ENCODE measurements at regions not wholly inside any gene's neighbourhood (a gene's known extent, or its start where the extent isn't known, plus 50 kb on each side); places are given as distances from the start of the nearest gene placed in this dataset.

- H3K4me1 ChIP-seq = no peaks in the 10 kb centered on the region
- H3K27me3 ChIP-seq = no peaks in the 10 kb centered on the region
- intact Hi-C loops (cut with DNase I) = no loop called here
- no peaks in the 10 kb centered on the region for H3K9me3 ChIP-seq
- no peak overlapping the region for H3K4me3 ChIP-seq
- no peak overlapping the region for H3K27ac ChIP-seq (replicated peaks in 1 of 4)
- WGBS = 92% methylated on average over 14 of the region's 19 CpGs
- no peaks in the 10 kb centered on the region for H3K36me3 ChIP-seq
- TF ChIP-seq EP300 (IDR thresholded peaks at IDR 0.05) (no peak), POLR2A (IDR thresholded peaks at IDR 0.05; ENCODE audit: low read depth) (no peak), CTCF (IDR thresholded peaks at IDR 0.05) (no peak), POLR2AphosphoS5 (IDR thresholded peaks at IDR 0.05) (no peak)
- no peak for DNase-seq (ENCODE audit: extremely low spot score)
These were observed 229.0 kb downstream of the ACTL7B start for GRCh38 chr9:108626743-108627142.

GRCh38 chr9:108621991-108622855 lies 233.6 kb downstream of the ACTL7B start:
- no peaks in the 10 kb centered on the region for H3K4me1 ChIP-seq
- 82% methylated on average over 3 of the region's 3 CpGs for WGBS
- no peaks in the 10 kb centered on the region for H3K36me3 ChIP-seq
- intact Hi-C loops (cut with DNase I) = no loop called here
- DNase-seq (ENCODE audit: extremely low spot score) = no peak
- TF ChIP-seq EP300 (IDR thresholded peaks at IDR 0.05) (no peak), POLR2AphosphoS5 (IDR thresholded peaks at IDR 0.05) (no peak), POLR2A (IDR thresholded peaks at IDR 0.05; ENCODE audit: low read depth) (no peak), CTCF (IDR thresholded peaks at IDR 0.05) (no peak)
- no peaks in the 10 kb centered on the region for H3K27me3 ChIP-seq
- no peak overlapping the region for H3K27ac ChIP-seq (replicated peaks in 1 of 4)
- no peak overlapping the region for H3K4me3 ChIP-seq
- H3K9me3 ChIP-seq = no peaks in the 10 kb centered on the region

GRCh38 chr9:108620767-108621166 lies 235.0 kb downstream of the ACTL7B start:
- Histone ChIP-seq H3K27me3 (no peaks in the 10 kb centered on the region), H3K27ac (replicated peaks in 1 of 4) (no peak overlapping the region), H3K4me3 (no peak overlapping the region), H3K9me3 (no peaks in the 10 kb centered on the region), H3K36me3 (no peaks in the 10 kb centered on the region), H3K4me1 (no peaks in the 10 kb centered on the region)
- intact Hi-C loops (cut with DNase I) = no loop called here
- TF ChIP-seq EP300 (IDR thresholded peaks at IDR 0.05) = no peak
- no peak for TF ChIP-seq CTCF (IDR thresholded peaks at IDR 0.05)
- TF ChIP-seq POLR2A (IDR thresholded peaks at IDR 0.05; ENCODE audit: low read depth) = no peak
- TF ChIP-seq POLR2AphosphoS5 (IDR thresholded peaks at IDR 0.05) = no peak
- no peak for DNase-seq (ENCODE audit: extremely low spot score)
- 58% methylated on average over 2 of the region's 2 CpGs for WGBS

- WGBS = 75% methylated on average over 8 of the region's 8 CpGs
These were observed 236.8 kb downstream of the ACTL7B start for GRCh38 chr9:108618906-108619550.

More at GRCh38 chr9:108618906-108619550, 236.8 kb downstream of the ACTL7B start:
- H3K9me3 ChIP-seq = no peaks in the 10 kb centered on the region
- no peak overlapping the region for H3K27ac ChIP-seq (replicated peaks in 1 of 4)
- no peaks in the 10 kb centered on the region for H3K36me3 ChIP-seq
- no peak overlapping the region for H3K4me3 ChIP-seq
- no peaks in the 10 kb centered on the region for H3K27me3 ChIP-seq
- no peak for DNase-seq (ENCODE audit: extremely low spot score)
- H3K4me1 ChIP-seq = no peaks in the 10 kb centered on the region
- intact Hi-C loops (cut with DNase I) = no loop called here
- no peak for TF ChIP-seq POLR2AphosphoS5 (IDR thresholded peaks at IDR 0.05)
- TF ChIP-seq EP300 (IDR thresholded peaks at IDR 0.05) = no peak
- TF ChIP-seq CTCF (IDR thresholded peaks at IDR 0.05) = no peak
- TF ChIP-seq POLR2A (IDR thresholded peaks at IDR 0.05; ENCODE audit: low read depth) = no peak
